GM19455 (cell line): ENCODE measurements at regions not wholly inside any gene's neighbourhood (a gene's known extent, or its start where the extent isn't known, plus 50 kb on each side); places are given as distances from the start of the nearest gene placed in this dataset.
"Not testable (repeated sequence)": the region's sequence is repeated elsewhere in the genome, so short reads cannot be mapped to it uniquely, and the experiment has no call there.

Experiments
- ATAC-seq: cut with Tn5 transposase; IDR thresholded peaks from one replicate; pipeline ENCODE4 v1.9.1; 2021; ENCODE audit not compliant: unreplicated experiment

- ATAC-seq = not testable (repeated sequence)
Measured at GRCh38 chr18:42378854-42379253, 423.8 kb downstream of the PIK3C3 start.

GRCh38 chr18:42381236-42381635, 426.2 kb downstream of the PIK3C3 start:
- not testable (repeated sequence) for ATAC-seq

GRCh38 chr18:42392416-42392815, 437.4 kb downstream of the PIK3C3 start:
- ATAC-seq = no peak

GRCh38 chr18:42392926-42393325, 437.9 kb downstream of the PIK3C3 start:
- ATAC-seq = no peak

- no peak for ATAC-seq
Measured at GRCh38 chr18:42394238-42394637, 439.2 kb downstream of the PIK3C3 start.

- no peak for ATAC-seq
Measured at GRCh38 chr18:42401131-42401673, 446.2 kb downstream of the PIK3C3 start.

- ATAC-seq = no peak
Measured at GRCh38 chr18:42404151-42404550, 449.1 kb downstream of the PIK3C3 start.

- ATAC-seq = no peak
Measured at GRCh38 chr18:42409005-42409404, 454.0 kb downstream of the PIK3C3 start.

- ATAC-seq = no peak
Measured at GRCh38 chr18:42412281-42412680, 457.2 kb downstream of the PIK3C3 start.

GRCh38 chr18:42412896-42413295, 457.9 kb downstream of the PIK3C3 start:
- ATAC-seq = no peak

- ATAC-seq = no peak
Measured at GRCh38 chr18:42413870-42414269, 458.8 kb downstream of the PIK3C3 start.

GRCh38 chr18:42414756-42415454, 459.9 kb downstream of the PIK3C3 start:
- ATAC-seq = no peak

- no peak for ATAC-seq
Measured at GRCh38 chr18:42417189-42417588, 462.2 kb downstream of the PIK3C3 start.

- no peak for ATAC-seq
Measured at GRCh38 chr18:42418121-42418520, 463.1 kb downstream of the PIK3C3 start.

GRCh38 chr18:42425025-42425424, 470.0 kb downstream of the PIK3C3 start:
- ATAC-seq = no peak

GRCh38 chr18:42426496-42427015, 471.5 kb downstream of the PIK3C3 start:
- no peak for ATAC-seq

GRCh38 chr18:42429196-42429595, 474.2 kb downstream of the PIK3C3 start:
- no peak for ATAC-seq

GRCh38 chr18:42436222-42436765, 481.3 kb downstream of the PIK3C3 start:
- ATAC-seq = no peak

- no peak for ATAC-seq
Measured at GRCh38 chr18:42437001-42437400, 482.0 kb downstream of the PIK3C3 start.

GRCh38 chr18:42437646-42438045, 482.6 kb downstream of the PIK3C3 start:
- ATAC-seq = no peak

- no peak for ATAC-seq
Measured at GRCh38 chr18:42442656-42443055, 487.6 kb downstream of the PIK3C3 start.

- ATAC-seq = no peak
Measured at GRCh38 chr18:42444349-42444748, 489.3 kb downstream of the PIK3C3 start.
